ENCODE measurements at regions not wholly inside any gene's neighbourhood (a gene's known extent, or its start where the extent isn't known, plus 50 kb on each side); places are given as distances from the start of the nearest gene placed in this dataset.

- no peak for TF ChIP-seq ZNF532 (CRISPR knock-in tag; IDR thresholded peaks at IDR 0.05; ENCODE audit: borderline replicate concordance)
- no peak for TF ChIP-seq ARID4B (CRISPR knock-in tag; IDR thresholded peaks at IDR 0.05; ENCODE audit: borderline replicate concordance)
- no peak for TF ChIP-seq ERG (CRISPR knock-in tag; IDR thresholded peaks at IDR 0.05)
- no peak for TF ChIP-seq ZMAT4 (CRISPR knock-in tag; IDR thresholded peaks at IDR 0.05)
- no peak for TF ChIP-seq ATF6 (CRISPR knock-in tag; IDR thresholded peaks at IDR 0.05)
- no peak for TF ChIP-seq MAX (CRISPR knock-in tag; IDR thresholded peaks at IDR 0.05)
Observed at GRCh38 chr9:119544492-119544891, 175.3 kb upstream of the BRINP1 start (continued).

- Mint-ChIP-seq H3K36me3 (no peaks in the 10 kb centered on the region), H3K27me3 (ENCODE audit: low read depth) (no peaks in the 10 kb centered on the region), H3K4me3 (no peak overlapping the region), H3K9me3 (no peaks in the 10 kb centered on the region), H3K4me1 (peaks cover 18% of the 10 kb centered on the region), H3K27ac (no peak overlapping the region)
- no peak for DNase-seq (ENCODE audit: low spot score)
- ChIA-PET POLR2A (no interaction called here), CTCF (interaction anchor here (0.5 to 1.2 kb wide), 2 partner anchors 19 to 252 kb away, joined by 5 read pairs; no protein-coding TSS in a partner anchor)
- ATAC-seq = no peak
- TF ChIP-seq SMAD3 (CRISPR knock-in tag; IDR thresholded peaks at IDR 0.05; ENCODE audit: borderline replicate concordance) (no peak), ZNF281 (CRISPR knock-in tag; IDR thresholded peaks at IDR 0.05) (no peak), NFE2L1 (CRISPR knock-in tag; IDR thresholded peaks at IDR 0.05) (no peak), JUN (CRISPR knock-in tag; IDR thresholded peaks at IDR 0.05) (no peak), ZNF416 (CRISPR knock-in tag; IDR thresholded peaks at IDR 0.05) (no peak), MXD4 (CRISPR knock-in tag; IDR thresholded peaks at IDR 0.05; ENCODE audit: borderline replicate concordance) (no peak), NFATC4 (CRISPR knock-in tag; IDR thresholded peaks at IDR 0.05) (no peak), FOXP4 (CRISPR knock-in tag; IDR thresholded peaks at IDR 0.05) (no peak), GABPB1 (CRISPR knock-in tag; IDR thresholded peaks at IDR 0.05) (no peak), GTF2I (CRISPR knock-in tag; conservative IDR thresholded peaks at IDR 0.05) (no peak)
Observed at GRCh38 chr9:119537138-119537537, 167.9 kb upstream of the BRINP1 start.
